ENCODE measurements at regions not wholly inside any gene's neighbourhood (a gene's known extent, or its start where the extent isn't known, plus 50 kb on each side); places are given as distances from the start of the nearest gene placed in this dataset.

GRCh38 chr2:104562537-104562936 lies 291.4 kb upstream of the POU3F3 start:
- H3K4me3 Mint-ChIP-seq: no peak overlapping the region
- TF ChIP-seq, protein P1, sequence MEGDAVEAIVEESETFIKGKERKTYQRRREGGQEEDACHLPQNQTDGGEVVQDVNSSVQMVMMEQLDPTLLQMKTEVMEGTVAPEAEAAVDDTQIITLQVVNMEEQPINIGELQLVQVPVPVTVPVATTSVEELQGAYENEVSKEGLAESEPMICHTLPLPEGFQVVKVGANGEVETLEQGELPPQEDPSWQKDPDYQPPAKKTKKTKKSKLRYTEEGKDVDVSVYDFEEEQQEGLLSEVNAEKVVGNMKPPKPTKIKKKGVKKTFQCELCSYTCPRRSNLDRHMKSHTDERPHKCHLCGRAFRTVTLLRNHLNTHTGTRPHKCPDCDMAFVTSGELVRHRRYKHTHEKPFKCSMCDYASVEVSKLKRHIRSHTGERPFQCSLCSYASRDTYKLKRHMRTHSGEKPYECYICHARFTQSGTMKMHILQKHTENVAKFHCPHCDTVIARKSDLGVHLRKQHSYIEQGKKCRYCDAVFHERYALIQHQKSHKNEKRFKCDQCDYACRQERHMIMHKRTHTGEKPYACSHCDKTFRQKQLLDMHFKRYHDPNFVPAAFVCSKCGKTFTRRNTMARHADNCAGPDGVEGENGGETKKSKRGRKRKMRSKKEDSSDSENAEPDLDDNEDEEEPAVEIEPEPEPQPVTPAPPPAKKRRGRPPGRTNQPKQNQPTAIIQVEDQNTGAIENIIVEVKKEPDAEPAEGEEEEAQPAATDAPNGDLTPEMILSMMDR (IDR thresholded peaks at IDR 0.05): no peak
- H3K27me3 Mint-ChIP-seq (ENCODE audit: low read depth in 3 of 3): peaks cover 1 to 2% (median 1%) of the 10 kb centered on the region in 3 donors
- Histone ChIP-seq H3K4me1 (ENCODE audit: control insufficient read depth in 1 of 2, insufficient read depth in 2 of 2, low read length in 2 of 2) (no peaks in the 10 kb centered on the region), H3K9me3 (replicated peaks in 1 of 2; ENCODE audit: control insufficient read depth in 1 of 2, insufficient read depth in 1 of 2, low read length in 2 of 2) (no peaks in the 10 kb centered on the region), H3K79me2 (ENCODE audit: insufficient read depth, low read length) (no peaks in the 10 kb centered on the region), H3K36me3 (replicated peaks in 1 of 2; ENCODE audit: control insufficient read depth in 1 of 2, insufficient read depth in 2 of 2, low read length in 2 of 2) (no peaks in the 10 kb centered on the region), H3K4me3 (replicated peaks in 1 of 3; ENCODE audit: low read depth in 2 of 3, low read length in 3 of 3) (no peak overlapping the region), H3K4me2 (replicated peaks; ENCODE audit: extremely low read depth, low read length, poor library complexity, severe bottlenecking) (no peak overlapping the region), H3K9ac (ENCODE audit: insufficient read depth, low read length, poor library complexity, severe bottlenecking) (no peak overlapping the region), H4K20me1 (ENCODE audit: insufficient read depth, low read length) (no peaks in the 10 kb centered on the region), H3K27me3 (ENCODE audit: control insufficient read depth in 2 of 2, insufficient read depth in 2 of 2, low read length in 2 of 2) (no peaks in the 10 kb centered on the region), H2AFZ (ENCODE audit: insufficient read depth, low read depth, low read length, poor library complexity, severe bottlenecking) (no peak overlapping the region), H3K27ac (ENCODE audit: low read depth in 1 of 2, low read length in 2 of 2) (no peak overlapping the region)
- WGBS (ENCODE audit: insufficient coverage): 56% methylated on average over 2 of the region's 3 CpGs
- intact Hi-C loops (cut with micrococcal nuclease): no loop called here
- H3K4me1 Mint-ChIP-seq: peaks cover 4% of the 10 kb centered on the region
- H3K27ac Mint-ChIP-seq: peak overlapping the region in 1 of 7 donors; percentile 6
- no peaks in the 10 kb centered on the region for H3K36me3 Mint-ChIP-seq
- DNase-seq: no peak
- peaks cover 0 to 2% (median 0%) of the 10 kb centered on the region in 7 donors for H3K9me3 Mint-ChIP-seq

DNA sequence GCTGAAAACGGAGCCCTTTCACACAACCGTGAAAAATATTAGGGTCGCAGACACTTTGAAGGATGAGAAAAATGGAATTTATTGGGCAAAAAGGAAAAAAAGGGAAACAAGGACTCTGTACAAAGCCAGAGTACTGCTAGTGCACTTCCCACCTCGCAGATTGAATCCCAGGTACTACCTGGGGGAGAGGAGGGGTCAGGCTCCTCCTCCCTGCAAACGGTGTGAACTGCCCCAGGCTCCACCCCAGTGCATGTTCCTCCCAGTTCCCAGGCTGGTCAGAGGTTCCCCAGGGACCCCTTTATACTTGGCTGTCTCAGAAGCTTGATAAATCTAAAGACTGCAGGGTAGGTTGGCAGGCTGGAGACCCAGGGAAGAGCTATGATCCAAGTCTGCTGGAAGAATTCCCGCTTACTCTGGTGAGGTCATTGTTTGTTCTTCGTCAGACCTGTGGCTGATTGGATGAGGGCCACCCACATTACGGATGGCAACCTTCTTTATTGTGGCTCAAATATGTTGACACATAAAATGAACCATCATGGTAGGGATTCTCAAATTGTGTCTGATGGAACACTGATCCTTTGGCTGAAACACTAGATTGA lies 290.4 kb upstream of the POU3F3 start:
- no peak overlapping the region for H3K27ac ChIP-seq (ENCODE audit: low read depth in 1 of 2, low read length in 2 of 2)
- H3K79me2 ChIP-seq (ENCODE audit: insufficient read depth, low read length): no peaks in the 10 kb centered on the region
- TF ChIP-seq, protein P1 (IDR thresholded peaks at IDR 0.05): no peak
- Mint-ChIP-seq H3K4me3 (no peak overlapping the region), H3K9me3 (peaks cover 0 to 2% (median 0%) of the 10 kb centered on the region in 7 donors), H3K4me1 (peaks cover 4% of the 10 kb centered on the region), H3K36me3 (no peaks in the 10 kb centered on the region), H3K27me3 (ENCODE audit: low read depth in 3 of 3) (peaks cover 1 to 2% (median 1%) of the 10 kb centered on the region in 3 donors), H3K27ac (no peak overlapping the region)
- no peaks in the 10 kb centered on the region for H3K4me1 ChIP-seq (ENCODE audit: control insufficient read depth in 1 of 2, insufficient read depth in 2 of 2, low read length in 2 of 2)
- no peak overlapping the region for H2AFZ ChIP-seq (ENCODE audit: insufficient read depth, low read depth, low read length, poor library complexity, severe bottlenecking)
- H4K20me1 ChIP-seq (ENCODE audit: insufficient read depth, low read length): no peaks in the 10 kb centered on the region
- H3K9me3 ChIP-seq (replicated peaks in 1 of 2; ENCODE audit: control insufficient read depth in 1 of 2, insufficient read depth in 1 of 2, low read length in 2 of 2): no peaks in the 10 kb centered on the region
- H3K4me2 ChIP-seq (replicated peaks; ENCODE audit: extremely low read depth, low read length, poor library complexity, severe bottlenecking): no peak overlapping the region
- no peak for DNase-seq
- H3K27me3 ChIP-seq (ENCODE audit: control insufficient read depth in 2 of 2, insufficient read depth in 2 of 2, low read length in 2 of 2): no peaks in the 10 kb centered on the region
- H3K4me3 ChIP-seq (replicated peaks in 1 of 3; ENCODE audit: low read depth in 2 of 3, low read length in 3 of 3): no peak overlapping the region
- H3K9ac ChIP-seq (ENCODE audit: insufficient read depth, low read length, poor library complexity, severe bottlenecking): no peak overlapping the region
- H3K36me3 ChIP-seq (replicated peaks in 1 of 2; ENCODE audit: control insufficient read depth in 1 of 2, insufficient read depth in 2 of 2, low read length in 2 of 2): no peaks in the 10 kb centered on the region
- intact Hi-C loops (cut with micrococcal nuclease): no loop called here
- 92% methylated on average over 2 of the region's 8 CpGs for WGBS (ENCODE audit: insufficient coverage)
